Neural progenitor cell (in vitro differentiated cells): ENCODE measurements at regions not wholly inside any gene's neighbourhood (a gene's known extent, or its start where the extent isn't known, plus 50 kb on each side); places are given as distances from the start of the nearest gene placed in this dataset.

ENCODE experiments used
- CTCF ChIP-seq: fragments of 200-600 bp; sonication (generic); IDR thresholded peaks from 2 replicates; pipeline ENCODE4 v1.5.1; 2017; ENCODE audit warnings: antibody characterized with exemption, mild to moderate bottlenecking
- EZH2 ChIP-seq: fragments of 200-600 bp; sonication (generic); IDR thresholded peaks from 2 replicates; pipeline ENCODE4 v1.6.1; 2017; ENCODE audit warnings: antibody characterized with exemption, mild to moderate bottlenecking, moderate library complexity
- EZH2phosphoT487 ChIP-seq: fragments of 200-600 bp; sonication (generic); IDR thresholded peaks from 2 replicates; pipeline ENCODE4 v1.6.1; 2017; ENCODE audit warnings: antibody characterized with exemption

GRCh38 chr3:165643425-165643824, 193.8 kb downstream of the BCHE start:
- no peak for TF ChIP-seq CTCF
- no peak for TF ChIP-seq EZH2
- no peak for TF ChIP-seq EZH2phosphoT487
